Head of caudate nucleus (tissue), 42 donors: ENCODE measurements at regions not wholly inside any gene's neighbourhood (a gene's known extent, or its start where the extent isn't known, plus 50 kb on each side); places are given as distances from the start of the nearest gene placed in this dataset.

ENCODE experiments used
- DNase-seq, 42 donors: peaks; one replicate each; pipeline versions ENCODE4 v3.0.0 to v3.0.0-alpha.2; 2020 to 2021; ENCODE audit warnings: mixed read lengths in 7 of 42
- intact Hi-C: fragments of 100-400 bp; cut with DNase I; formaldehyde crosslinking; loops from one replicate; pipeline ENCODE4 v1.15.0; 2022

DNA sequence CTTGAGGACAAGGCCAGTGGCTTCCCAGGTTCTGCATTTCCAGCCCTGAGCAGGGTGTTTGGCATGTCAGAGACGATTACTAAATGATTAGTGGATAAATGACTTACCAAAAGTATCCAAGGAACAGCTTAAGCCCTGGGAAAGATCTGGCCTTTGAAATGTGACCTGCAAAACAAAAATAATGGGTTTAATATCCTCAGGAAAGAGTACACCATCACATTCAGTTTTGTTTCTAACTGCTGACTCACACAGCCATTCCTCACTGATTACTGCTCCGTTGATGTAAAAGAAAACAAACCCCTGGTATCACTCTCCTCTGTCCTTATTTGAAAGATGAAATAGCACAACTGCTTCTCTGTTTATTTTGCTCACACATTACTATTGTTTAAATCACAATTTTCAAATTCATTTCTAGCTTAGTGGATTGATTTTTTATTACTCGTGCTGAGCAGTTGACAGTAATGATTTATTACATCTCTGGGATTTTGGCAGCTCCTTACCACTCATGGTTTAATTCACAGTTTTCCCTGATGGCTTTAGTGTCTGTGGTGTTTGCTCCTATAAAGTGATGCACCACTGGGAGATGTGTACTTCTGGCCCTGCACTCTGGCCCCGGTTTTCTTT, 117.0 kb downstream of the CBLL2 start:
- no peak for DNase-seq
- intact Hi-C loops = no loop called here

DNA sequence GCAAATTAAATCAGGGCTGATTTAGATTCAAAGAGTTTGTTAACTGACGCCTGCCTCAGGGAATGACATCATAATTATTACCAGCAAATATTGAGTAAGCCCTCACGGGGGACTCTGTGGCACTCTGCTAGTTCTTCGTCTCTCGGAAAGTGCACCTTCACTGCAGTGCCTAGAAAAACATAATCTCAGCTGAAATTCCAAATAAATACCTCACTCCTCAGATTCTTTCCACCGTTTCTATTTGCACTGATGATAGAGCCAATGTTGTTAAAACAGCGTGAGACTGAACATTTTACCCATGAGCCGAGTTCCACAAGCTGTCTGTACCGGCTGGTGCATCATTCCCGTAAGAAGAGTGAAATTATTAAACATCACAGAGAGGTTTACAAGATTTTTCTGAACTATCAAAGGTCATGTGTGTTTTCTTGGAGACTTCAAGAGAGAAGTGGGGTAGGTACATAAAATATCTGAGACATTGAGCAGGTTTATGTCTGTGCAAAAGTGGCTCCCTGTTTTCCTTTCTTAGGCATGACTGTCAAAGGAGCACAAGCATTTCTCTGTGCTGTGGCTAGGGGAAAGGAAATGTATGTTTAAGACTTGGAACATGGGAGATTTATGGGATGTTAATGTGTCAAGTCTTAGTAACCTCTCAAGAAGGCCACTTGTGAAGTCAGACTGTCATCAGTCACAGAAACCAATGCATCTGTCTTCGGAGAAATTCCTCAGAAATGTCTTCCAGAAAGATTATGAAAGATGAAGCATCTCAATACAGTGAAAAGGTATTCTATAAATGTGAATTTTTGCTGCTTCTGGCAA, 119.6 kb downstream of the CBLL2 start:
- intact Hi-C loops = no loop called here
- DNase-seq = peak in 1 of 42 donors; percentile 1

DNA sequence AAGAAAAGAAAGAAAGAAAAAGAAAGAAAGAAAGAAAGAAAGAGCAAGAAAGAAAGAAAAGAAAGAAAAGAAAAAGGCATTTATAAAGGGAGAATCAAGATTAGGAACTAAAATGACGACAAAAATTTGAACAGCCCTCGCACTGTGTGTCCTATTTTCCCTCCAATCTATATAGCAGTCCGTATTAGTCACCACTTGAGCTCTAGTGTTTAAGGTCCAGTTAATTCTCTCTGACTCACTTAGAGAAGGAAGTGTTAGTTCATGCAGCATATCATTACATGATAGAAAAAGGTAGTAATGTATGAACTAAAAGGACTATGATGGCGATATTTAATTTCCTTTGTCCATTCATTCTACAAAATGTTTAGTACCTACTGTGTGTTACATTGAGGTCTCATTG, 122.7 kb downstream of the CBLL2 start:
- intact Hi-C loops = no loop called here
- DNase-seq = no peak

DNA sequence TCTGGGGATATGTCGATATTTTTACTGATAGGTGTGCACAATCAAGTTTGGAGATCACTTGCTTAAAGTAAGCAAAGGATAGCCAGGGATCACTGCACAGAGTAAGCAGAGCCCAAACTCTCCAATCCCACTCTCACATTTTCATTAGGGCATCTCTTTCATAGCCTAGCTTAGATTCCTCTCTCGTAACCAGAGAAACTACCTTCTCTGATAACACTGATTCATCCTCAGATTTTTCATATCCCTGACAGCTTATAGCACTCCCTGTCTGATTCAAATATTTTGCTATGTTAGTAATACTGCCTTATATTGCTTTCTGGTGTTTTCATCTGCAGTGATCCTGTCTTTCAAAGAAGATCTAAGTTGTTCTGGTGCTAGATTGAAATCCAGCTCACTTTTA, 123.7 kb downstream of the CBLL2 start:
- intact Hi-C loops = no loop called here
- DNase-seq = no peak

DNA sequence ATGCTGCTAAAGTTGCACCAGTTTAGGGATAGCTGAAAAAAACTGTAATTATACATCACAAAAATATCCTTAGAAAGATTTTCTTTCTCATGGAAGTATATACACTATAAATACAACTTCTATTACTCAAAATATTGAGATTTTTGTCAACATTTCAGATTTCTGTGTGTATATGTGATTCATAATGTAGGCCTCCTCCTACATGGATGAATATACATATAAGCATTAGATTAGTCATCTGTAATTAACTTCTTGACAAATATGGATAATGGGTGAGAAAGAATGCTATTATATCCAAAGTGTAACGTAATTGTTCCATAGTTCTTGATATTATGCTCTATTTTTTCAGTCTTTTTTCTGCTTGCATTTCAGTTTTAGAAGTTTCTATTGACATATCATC, 124.9 kb downstream of the CBLL2 start:
- intact Hi-C loops = no loop called here
- DNase-seq = no peak

DNA sequence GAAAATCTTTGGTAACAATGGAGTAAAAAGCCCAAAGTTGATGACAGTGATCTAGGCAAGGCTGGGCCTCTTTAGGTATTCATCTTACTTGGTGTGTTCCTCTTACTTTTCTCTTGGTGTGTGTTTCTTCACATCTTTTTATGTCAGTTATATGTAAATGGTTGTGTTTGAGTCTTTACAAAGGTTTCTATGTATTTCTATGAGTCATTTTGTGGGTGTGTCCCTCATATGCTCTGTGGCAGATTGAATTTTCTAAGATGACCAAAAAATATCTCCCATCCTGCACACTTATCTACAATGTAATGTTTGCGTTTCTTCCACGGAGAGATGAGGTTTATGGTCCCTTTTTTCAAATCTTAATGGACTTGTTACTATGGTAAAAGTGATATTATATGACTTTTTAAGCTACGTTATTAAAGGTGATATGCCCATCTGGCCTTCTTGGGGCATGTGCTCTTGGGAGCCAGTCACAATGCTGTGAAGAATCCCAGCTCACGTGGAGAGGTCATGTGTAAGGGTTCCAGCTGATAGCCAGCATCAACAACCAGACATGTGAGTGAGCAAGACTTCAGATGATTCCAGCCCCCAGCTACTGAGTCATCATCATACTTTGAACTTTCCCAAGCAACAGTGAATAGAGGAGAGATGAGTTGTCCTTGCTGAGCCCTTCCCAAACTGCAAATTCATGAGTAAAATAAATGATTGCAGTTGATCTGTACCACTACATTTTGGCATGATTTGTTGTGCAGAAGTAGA, 126.9 kb downstream of the CBLL2 start:
- intact Hi-C loops = no loop called here
- no peak for DNase-seq

DNA sequence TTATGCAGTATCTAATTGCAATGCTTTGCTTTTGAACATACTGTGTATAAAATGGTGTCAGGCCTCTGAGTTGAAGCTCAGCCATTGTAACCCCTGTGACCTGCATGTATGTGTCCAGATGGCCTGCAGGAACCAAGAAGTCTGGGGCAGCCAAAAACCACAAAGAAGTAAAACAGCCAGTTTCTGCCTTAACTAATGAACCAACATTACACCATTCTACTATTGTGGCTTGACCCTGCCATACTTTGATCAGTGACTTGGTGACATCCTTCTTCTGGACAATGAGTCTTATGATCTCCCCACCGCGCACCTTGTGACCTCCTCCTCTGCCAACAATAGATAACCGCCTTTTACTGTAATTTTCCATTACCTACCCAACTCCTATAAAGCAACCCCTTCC, 131.6 kb downstream of the CBLL2 start:
- no peak for DNase-seq
- intact Hi-C loops = no loop called here

DNA sequence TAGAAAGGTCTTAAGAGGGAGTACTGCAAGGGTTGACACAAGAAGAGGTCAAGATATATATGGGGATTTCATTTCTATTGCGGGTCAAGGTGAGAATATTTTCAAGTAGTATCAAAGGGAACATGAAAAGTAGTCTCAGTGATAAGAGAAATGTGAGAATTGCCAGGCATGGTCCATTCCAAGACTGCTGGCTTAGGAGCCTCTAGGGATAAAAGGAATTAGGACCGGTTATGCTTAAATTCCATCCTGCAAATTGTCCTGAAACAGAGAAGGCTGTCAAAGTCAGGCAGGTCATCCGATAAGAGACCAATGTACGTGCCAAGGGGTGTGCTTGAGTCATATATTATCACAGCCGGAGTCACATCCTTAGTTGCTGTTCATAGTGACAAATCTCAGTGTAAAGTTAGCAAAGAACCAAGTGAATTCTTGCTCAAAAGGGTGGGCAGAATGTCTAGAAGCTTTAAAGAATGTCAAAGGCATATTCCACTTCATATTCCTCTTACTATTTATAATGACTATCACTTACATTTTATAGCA, 133.6 kb downstream of the CBLL2 start:
- DNase-seq = no peak
- intact Hi-C loops = no loop called here

DNA sequence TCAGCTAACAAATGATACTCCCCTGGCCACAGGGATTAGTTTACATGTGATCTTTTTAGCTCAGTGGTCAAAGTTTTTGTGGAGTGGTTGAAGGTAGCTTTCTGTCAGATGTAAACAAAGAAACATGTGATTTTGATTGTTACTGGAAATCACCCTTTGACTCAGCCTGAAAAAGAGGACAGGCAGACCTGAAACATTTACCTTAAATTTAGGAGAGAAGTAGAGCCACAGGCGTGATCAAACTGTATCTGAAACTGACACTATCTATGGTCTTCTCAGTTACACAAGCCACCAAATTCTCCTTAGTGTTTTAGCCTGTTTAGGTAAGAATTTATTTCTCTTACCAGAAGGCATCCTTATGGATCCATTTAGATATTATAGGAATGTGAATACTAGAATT, 136.7 kb downstream of the CBLL2 start:
- DNase-seq = no peak
- intact Hi-C loops = no loop called here

DNA sequence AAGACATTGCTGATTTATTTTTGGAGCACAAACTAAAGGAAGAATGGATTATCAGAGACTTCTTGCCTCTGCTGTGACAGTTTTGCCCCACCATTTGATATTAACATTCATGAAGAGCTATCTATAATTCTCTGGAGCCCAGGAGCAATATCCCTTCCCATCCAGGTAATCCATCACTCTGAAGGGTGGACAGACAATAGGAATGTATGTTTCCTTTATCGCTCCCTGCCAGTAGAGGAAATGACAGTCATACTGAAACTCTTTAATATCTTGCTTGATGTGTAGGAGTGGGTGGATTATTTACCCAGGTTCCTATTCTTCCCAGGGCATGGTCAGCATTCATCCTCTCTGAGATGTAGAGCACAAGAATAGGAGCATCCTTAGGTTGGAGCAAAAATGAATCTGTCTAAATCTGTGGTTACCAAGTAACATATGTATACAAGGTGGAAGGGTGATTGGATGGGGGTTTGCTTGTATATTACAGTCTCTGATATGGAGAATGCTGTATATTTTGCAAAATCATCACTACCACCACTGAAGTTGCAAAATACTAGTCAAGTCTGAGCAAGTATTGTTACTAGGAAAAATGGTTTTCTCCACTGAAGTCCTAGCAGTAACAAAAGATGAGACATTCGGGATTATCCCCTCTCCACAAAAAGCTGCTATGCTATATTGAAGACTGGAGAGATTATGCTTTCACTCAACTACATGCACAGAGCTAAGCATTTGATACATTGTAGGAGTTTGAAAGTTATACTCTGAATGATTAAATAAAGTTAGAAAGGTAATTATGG, 151.6 kb downstream of the CBLL2 start:
- intact Hi-C loops = no loop called here
- DNase-seq = no peak

DNA sequence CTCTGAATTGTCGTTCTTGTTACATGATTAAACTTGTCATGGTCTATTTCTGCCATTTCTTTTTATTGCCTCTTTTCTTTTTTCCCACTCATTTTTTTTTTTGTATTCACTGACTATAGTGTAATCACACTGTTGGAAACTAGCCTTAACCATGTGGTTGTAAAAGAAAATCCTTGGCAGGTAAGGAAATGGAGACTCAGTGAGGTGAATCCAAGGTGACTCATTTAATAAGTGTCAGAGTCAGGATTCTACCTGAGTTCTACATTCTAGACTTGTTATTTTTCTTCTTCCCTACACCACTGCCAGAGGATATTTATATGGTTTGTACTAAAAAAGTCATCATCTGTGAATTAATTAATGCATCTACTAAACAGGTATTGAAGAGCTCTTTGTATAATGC, 152.2 kb downstream of the CBLL2 start:
- intact Hi-C loops = no loop called here
- DNase-seq = no peak

DNA sequence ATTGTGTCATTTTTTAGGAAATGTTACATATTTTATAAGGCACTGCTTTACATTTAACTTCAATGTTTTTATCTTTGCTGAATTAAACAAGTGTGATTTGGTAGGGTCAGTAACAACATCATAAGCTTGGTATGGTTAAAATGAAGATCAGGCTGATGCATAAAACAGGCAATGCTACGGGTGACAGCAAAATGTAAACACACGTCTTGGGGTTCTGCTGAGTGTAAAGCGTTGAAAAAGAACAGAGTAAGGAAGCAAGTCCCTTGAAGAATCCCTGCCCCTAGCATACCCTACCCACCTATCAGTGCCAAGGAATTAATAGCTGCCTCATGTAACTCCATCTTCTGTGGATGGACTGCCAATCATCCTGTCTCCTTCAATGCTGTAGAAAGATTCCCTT, 157.0 kb downstream of the CBLL2 start:
- DNase-seq = no peak
- intact Hi-C loops = no loop called here

DNA sequence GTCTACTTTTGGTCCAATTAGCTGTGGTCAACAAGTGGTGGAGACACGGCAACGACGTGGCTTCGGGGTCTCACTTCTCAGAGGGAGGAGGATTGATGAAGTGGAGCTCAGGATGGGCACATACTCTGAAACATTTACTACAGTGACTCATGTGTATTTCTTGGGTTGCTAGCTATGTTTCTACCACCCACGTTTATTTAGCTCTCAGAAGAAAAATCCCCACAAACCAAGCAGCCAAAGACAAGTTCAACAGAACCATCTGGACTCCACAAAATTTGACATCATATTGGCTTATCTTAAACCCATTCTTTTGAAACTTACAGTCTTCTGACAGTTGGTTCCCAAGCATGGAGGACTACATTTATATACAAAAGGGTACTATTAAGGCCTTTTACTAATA, 158.0 kb downstream of the CBLL2 start:
- intact Hi-C loops = no loop called here
- no peak for DNase-seq

DNA sequence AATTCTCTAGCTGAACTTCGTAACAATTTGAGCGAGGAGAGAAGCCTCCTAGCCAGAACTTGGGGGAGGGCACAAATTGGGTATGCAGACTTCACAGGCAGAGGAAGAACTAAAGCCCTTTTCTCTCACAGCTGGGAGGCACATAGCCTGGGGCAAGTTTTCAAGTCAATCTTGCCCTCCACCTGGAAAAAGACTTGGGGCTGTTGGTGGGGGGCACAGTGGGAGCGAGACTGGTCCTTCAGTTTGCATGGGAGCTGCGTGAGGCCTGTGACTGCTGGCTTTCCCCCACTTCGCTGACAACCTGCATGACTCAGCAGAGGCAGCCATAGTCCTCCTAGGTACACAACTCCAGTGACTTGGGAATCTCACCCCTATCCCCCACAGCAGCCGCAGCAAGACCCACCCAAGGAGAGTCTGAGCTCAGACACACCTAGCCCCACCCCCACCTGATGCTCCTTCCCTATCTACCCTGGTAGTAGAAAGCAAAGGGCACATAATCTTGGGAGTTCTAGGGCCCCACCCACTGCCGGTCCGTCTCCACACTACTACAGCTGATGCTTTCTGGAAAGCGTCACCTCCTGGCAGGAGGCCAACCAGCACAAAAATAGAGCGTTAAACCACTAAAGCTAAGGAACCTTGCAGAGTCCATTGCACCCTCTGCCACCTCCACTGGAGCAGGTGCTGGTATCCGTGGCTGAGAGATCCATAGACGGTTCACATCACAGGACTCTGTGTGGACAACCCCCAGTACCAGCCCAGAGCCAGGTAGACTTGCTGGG, 160.8 kb downstream of the CBLL2 start:
- intact Hi-C loops = no loop called here
- DNase-seq = no peak

DNA sequence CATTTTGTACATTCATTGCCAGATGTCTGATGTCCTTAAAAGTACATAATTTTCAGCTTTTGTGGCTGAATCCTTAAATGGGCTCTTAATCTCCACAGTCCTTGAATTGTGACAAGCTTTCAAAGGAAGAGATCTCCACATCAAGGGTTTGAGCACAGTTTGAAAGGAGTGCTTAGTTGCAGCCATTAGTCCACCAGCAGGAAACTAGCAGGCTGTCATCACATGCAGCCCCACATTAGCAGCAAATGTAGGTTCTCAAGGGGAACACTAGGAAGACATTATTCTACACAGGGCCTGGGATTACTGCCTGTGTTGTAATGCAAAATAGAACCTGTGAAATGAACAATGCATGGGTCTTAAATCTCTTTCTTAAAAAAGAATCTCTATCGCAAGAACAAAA, 173.2 kb downstream of the CBLL2 start:
- no peak for DNase-seq
- intact Hi-C loops = no loop called here

DNA sequence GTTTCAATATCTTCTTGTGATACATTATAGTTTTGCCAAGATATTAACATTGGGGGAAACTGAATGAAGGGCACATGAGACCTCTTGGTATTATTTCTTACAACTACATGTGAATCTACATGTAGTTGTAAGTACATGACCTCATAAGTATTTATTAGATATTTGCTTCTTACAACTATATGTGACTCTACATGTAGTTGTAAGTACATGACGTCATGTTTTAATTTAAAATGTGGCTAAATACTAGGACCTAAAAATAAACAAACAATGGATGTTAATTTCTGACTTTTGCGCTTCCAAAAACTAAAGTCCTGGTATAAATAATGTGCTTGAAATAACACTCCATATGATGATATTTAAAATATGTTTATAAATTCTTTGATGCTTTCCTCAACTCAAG, 190.2 kb downstream of the CBLL2 start:
- intact Hi-C loops = no loop called here
- DNase-seq = no peak

DNA sequence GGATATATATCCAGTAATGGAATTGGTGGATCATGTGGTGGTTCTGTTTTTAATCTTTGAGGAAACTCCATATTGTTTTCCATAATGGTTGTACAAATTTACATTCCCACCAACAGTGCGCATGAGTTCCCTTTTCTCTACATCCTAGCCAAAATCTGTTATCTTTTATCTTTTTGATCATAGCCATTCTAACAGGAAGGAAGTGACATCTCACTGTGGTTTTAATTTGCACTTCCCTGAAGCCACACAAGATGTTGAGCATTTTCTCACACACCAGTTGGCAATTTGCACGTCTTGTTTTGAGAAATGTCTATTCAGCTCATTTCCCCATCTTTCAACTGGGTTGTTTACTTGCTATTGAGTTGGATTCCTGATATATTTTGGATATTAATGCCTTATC, 194.9 kb downstream of the CBLL2 start:
- intact Hi-C loops = no loop called here
- no peak for DNase-seq

DNA sequence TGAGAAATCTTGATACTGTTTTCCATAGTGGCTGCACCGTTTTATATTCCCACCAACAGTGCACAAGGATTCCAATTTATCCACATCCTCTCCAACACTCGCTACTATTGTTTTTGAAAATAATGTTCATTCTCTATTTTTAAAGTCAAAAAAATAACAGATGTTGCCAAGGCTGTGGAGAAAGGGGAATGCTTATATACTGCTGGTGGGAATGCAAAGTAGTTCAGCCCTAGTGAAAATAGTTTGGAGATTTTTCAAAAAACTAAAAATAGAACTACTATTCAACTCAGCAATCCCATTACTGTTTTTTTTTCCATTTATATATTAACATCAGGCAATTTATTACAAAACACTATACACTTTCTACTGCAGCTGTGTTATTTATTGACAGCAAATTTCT, 208.7 kb downstream of the CBLL2 start:
- DNase-seq = no peak
- intact Hi-C loops = no loop called here

DNA sequence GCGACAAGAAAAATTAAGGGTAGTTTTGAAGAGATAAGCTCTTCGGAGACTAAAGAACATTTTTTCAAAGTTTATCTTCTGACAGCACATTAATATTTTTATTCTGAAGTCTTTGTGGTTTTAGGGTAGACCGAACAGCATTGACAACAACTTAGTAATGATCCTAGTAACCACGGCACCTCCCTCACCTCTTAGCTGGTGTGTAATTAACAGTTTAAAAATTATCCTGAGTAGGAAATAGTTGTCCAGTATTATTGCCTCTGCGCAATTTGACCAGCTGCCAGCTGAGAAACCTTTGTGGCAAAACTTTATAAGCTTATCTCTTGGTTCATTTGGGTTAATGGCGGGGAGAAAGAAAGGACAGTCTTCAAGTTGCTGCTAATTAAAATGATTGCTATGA, 213.6 kb downstream of the CBLL2 start:
- no peak for DNase-seq
- intact Hi-C loops = no loop called here
